ENCODE measurements at regions not wholly inside any gene's neighbourhood (a gene's known extent, or its start where the extent isn't known, plus 50 kb on each side); places are given as distances from the start of the nearest gene placed in this dataset.

- no peak for TF ChIP-seq ZBTB10 (CRISPR knock-in tag; IDR thresholded peaks at IDR 0.05; ENCODE audit: borderline replicate concordance)
- no peak for TF ChIP-seq ZNF772 (CRISPR knock-in tag; IDR thresholded peaks at IDR 0.05)
- no peak for TF ChIP-seq ZNF720 (CRISPR knock-in tag; IDR thresholded peaks at IDR 0.05)
- peak; percentile 29; the same call in 1 of the 2 replicates for TF ChIP-seq FOXO1 (CRISPR knock-in tag; IDR thresholded peaks at IDR 0.05)
- peak; percentile 27 for TF ChIP-seq XRCC5 (optimal IDR thresholded peaks at IDR 0.05; ENCODE audit: low read length)
- TF ChIP-seq ASH2L (IDR thresholded peaks at IDR 0.05; ENCODE audit: insufficient read length, low read depth, low read length): no peak
- no peak for TF ChIP-seq HIVEP1 (CRISPR knock-in tag; IDR thresholded peaks at IDR 0.05)
- no peak for TF ChIP-seq TMF1 (CRISPR knock-in tag; IDR thresholded peaks at IDR 0.05; ENCODE audit: low read depth)
- no peak for TF ChIP-seq KLF6 (CRISPR knock-in tag; IDR thresholded peaks at IDR 0.05)
- no peak for TF ChIP-seq CEBPZ (IDR thresholded peaks at IDR 0.05; ENCODE audit: low read length)
- TF ChIP-seq TBX2 (CRISPR knock-in tag; IDR thresholded peaks at IDR 0.05; ENCODE audit: borderline replicate concordance): no peak; the same call in 1 of the 2 replicates
- TF ChIP-seq PHF5A (CRISPR knock-in tag; IDR thresholded peaks at IDR 0.05; ENCODE audit: low read depth, unreplicated experiment): no peak
- no peak for TF ChIP-seq MEIS1 (CRISPR knock-in tag; IDR thresholded peaks at IDR 0.05; ENCODE audit: borderline replicate concordance)
- no peak for TF ChIP-seq ZNF781 (CRISPR knock-in tag; IDR thresholded peaks at IDR 0.05; ENCODE audit: borderline replicate concordance, not compliant biosample characterization)
- TF ChIP-seq FOXO4 (CRISPR knock-in tag; conservative IDR thresholded peaks at IDR 0.05): no peak
- TF ChIP-seq ZNF652 (CRISPR knock-in tag; IDR thresholded peaks at IDR 0.05; ENCODE audit: borderline replicate concordance, low read depth): no peak
- TF ChIP-seq GATAD1 (CRISPR knock-in tag; IDR thresholded peaks at IDR 0.05): no peak
- TF ChIP-seq NFATC3 (CRISPR knock-in tag; IDR thresholded peaks at IDR 0.05): no peak
- no peak for TF ChIP-seq NR3C1 (CRISPR knock-in tag; IDR thresholded peaks at IDR 0.05)
- no peak for TF ChIP-seq MIXL1 (CRISPR knock-in tag; IDR thresholded peaks at IDR 0.05)
- TF ChIP-seq KDM1A (CRISPR knock-in tag; IDR thresholded peaks at IDR 0.05): no peak
- TF ChIP-seq ZNF841 (CRISPR knock-in tag; IDR thresholded peaks at IDR 0.05; ENCODE audit: borderline replicate concordance): no peak
- TF ChIP-seq MLLT10 (CRISPR knock-in tag; IDR thresholded peaks at IDR 0.05): no peak
- no peak for TF ChIP-seq NCOA1 (CRISPR knock-in tag; IDR thresholded peaks at IDR 0.05)
Measured at GRCh38 chr12:27899151-27899661, 73.3 kb downstream of the PTHLH start (continued).

All from HepG2 (cell line).